HL-60/S4 treated with retinoic acid at 250 ng/mL for 4 days and 3 days (cell line): ENCODE measurements at regions not wholly inside any gene's neighbourhood (a gene's known extent, or its start where the extent isn't known, plus 50 kb on each side); places are given as distances from the start of the nearest gene placed in this dataset.

Experiments used
- in situ Hi-C: fragments of 300-500 bp; cut with MboI; formaldehyde crosslinking; loops from 2 replicates; pipeline ENCODE4 v1.7.0; 2022; ENCODE audit warnings: low sequenced_read_pairs

GRCh38 chr1:186620566-186621350 lies 59.5 kb downstream of the PTGS2 start:
- in situ Hi-C loops, result loop anchor here (25.0 kb wide), 1 partner anchor 367 kb away; no protein-coding TSS in a partner anchor

GRCh38 chr1:186618401-186619170 lies 61.6 kb downstream of the PTGS2 start:
- in situ Hi-C loops, result loop anchor here (25.0 kb wide), 1 partner anchor 369 kb away; no protein-coding TSS in a partner anchor

DNA sequence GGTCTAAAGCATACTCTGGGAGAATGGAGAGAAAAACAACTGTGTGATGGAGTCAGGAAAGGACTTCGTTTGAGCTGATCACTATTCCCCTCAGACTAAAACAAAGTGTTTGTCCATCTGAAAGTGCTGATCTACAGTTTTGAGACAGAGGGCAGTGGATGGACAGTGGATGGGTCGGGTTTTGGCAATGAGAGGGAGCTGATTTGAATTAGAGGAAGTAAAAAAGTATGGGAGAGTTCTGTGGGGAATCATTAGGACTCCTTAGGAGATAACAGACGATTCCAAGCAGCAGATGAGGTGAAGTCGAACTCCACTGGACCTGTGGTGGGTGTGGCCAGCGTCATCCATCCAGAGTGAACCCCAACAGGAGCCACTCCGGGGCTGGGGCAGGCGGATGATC lies 62.3 kb downstream of the PTGS2 start:
- in situ Hi-C loops, result loop anchor here (25.0 kb wide), 1 partner anchor 369 kb away; no protein-coding TSS in a partner anchor

DNA sequence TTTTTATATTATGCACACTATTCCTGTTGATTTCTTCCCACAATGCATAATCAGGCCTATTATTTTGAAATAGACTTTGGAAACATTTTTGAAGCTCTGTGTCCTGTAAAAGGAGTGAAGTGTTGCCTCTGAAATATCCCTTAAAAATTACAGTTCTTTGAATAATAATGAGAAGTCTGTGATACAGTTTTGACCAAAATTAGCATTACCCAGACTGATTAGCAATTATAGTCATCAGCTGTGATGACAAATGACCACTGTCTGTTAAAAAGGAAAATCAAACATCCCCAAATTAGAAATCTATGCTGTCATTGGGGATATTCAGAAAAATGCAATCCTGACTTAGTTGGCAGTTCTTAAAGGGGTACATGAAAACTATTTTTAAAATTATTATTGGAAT lies 63.7 kb downstream of the PTGS2 start:
- in situ Hi-C loops, result loop anchor here (25.0 kb wide), 1 partner anchor 371 kb away; no protein-coding TSS in a partner anchor

DNA sequence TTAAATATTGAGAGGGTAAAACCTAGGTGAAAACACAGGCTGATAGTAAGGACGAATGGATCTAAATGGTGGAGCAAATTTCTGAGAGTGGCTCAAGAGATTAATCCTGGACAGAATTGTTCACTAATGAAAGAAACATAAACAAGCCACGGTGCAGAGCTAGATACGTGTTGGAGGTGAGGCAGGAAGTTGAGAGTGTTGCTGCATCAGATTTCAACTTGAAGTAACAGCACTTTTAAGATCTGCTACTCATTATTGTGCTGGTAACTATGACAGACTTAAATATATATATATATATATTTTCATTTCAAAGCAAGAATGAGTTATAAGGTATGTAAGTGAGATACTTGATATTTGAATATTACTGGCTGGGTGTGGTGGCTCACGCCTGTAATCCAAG lies 64.9 kb downstream of the PTGS2 start:
- in situ Hi-C loops, result loop anchor here (25.0 kb wide), 1 partner anchor 372 kb away; no protein-coding TSS in a partner anchor

- in situ Hi-C loops, result loop anchor here (25.0 kb wide), 1 partner anchor 376 kb away; no protein-coding TSS in a partner anchor
Measured at GRCh38 chr1:186611156-186611555, 69.1 kb downstream of the PTGS2 start.

GRCh38 chr1:186609183-186609582 lies 71.0 kb downstream of the PTGS2 start:
- in situ Hi-C loops, result loop anchor here (25.0 kb wide), 1 partner anchor 378 kb away; no protein-coding TSS in a partner anchor

GRCh38 chr1:186605762-186606350 lies 74.4 kb downstream of the PTGS2 start:
- in situ Hi-C loops, result loop anchor here (25.0 kb wide), 1 partner anchor 381 kb away; no protein-coding TSS in a partner anchor

DNA sequence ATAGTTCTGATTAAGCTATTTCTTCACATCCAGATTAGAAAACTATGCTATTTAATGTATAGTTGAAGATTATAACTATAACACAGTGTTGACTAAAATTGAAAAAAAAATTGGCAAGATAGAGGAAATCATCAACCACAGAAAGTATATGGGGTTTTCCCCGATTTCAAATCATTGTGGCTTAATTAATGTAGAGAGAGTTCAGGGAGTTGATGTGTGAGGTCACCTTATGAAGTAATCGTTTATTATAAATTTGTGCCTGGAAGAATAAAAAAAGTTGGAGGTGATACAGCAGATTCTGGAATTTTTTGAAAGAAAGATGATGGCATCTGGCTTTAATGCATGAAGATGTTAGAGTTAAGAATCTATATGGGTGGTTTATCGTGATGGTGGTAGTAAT lies 84.3 kb downstream of the PTGS2 start:
- in situ Hi-C loops, result no loop called here

DNA sequence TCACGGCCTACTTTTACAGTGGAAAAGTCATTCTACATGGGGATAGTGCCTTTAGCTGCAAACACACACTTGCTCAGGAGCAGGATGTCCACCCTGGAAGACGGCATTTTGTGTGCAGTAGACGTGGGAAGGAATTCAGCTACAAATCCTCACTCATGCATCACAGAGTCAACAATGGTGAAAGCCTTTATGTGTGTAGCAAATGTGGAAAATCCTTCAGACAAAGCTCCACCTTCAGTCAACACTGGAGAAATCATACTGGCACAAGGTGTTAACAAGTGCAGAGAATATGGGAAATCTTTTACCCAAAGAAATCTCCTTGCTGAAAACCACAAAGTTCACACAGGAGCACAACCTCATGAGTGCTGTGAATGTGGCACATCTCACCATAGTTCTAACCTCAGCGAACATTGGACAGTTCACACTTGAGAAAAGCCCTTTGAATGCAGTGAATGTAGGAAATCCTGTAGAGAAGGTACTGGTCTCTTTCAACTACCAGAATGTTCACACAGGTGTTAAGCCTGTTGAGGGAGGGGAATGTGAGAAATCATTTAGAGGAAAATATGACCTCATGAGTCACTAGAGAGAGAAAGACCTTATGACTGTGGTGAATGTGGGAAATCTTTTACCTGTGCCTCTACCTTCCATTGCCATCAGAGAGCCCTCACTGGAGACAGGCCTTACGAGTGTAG lies 101.8 kb downstream of the PTGS2 start:
- in situ Hi-C loops, result no loop called here

DNA sequence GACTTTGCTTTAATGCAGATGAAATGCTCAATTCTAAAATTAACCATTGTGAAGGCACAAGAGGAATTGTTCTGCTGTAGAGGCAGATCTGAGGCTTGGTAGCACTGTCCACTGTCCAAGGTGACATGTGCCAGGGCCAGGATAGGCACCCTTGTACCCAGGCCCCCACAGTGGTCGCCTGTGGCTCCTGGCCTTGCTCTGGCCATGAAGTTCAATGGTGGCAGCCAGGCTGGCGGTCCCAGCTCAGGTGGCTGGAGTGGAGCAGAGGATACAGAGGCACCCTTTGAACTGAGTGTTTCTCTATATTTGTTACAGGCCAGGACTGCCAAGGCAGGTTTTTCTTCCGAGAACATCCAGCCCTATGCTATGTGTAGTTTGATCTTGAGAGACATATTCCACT lies 102.6 kb downstream of the PTGS2 start:
- in situ Hi-C loops, result no loop called here

DNA sequence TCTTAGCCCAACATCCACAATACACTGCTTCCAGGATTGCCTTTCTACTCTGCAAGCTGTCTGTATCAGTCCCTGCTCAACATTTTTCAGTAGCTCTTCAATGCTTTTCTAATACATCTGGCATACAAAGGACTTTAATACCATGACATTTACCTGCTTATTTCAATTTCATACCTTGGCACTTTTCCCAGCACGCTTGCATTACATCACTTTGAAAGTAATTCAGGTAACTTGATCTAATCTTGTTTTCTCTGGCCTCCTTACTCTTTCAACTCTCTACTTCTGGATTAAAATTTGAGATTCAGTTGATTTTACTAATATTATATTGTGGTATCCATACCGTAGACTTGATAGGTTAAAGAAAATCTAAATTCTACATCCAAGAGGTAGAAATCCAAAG lies 103.0 kb downstream of the PTGS2 start:
- in situ Hi-C loops, result no loop called here

DNA sequence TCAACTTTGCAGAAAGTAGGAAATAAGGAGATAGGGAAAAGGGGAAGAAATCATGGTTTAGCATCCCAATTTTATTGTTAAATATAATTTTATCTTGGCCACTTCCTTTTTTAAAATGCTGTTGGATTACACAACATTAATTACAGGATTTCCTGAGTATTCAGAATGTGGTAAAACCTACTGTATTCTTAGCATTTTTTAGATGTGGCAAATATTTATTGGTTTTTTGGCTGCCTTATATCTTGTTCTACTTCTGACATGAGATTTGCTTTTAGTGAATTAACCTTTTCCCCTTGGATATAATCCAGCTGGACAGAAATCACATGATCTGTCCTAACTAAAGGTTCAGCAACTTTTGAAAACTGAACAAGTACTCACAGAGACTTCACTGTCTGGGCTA lies 104.9 kb downstream of the PTGS2 start:
- in situ Hi-C loops, result no loop called here

DNA sequence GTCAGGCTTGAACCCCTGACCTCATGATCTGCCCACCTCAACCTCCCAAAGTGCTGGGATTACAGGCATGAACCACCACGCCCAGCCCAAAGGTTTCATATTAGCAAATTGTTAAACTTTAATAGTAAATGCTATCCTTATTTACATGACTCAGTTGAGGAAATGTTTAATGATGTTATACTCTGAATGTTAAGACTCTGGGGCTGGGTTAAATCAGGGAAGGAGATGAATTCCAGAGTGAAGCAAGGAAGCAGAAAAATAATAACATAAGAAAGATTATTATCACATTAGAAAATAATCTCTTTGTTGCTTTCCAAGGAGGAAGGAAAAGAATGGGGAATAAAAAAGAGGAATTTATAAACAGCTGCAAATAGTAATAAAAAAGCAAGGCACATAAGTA lies 105.3 kb downstream of the PTGS2 start:
- in situ Hi-C loops, result no loop called here

DNA sequence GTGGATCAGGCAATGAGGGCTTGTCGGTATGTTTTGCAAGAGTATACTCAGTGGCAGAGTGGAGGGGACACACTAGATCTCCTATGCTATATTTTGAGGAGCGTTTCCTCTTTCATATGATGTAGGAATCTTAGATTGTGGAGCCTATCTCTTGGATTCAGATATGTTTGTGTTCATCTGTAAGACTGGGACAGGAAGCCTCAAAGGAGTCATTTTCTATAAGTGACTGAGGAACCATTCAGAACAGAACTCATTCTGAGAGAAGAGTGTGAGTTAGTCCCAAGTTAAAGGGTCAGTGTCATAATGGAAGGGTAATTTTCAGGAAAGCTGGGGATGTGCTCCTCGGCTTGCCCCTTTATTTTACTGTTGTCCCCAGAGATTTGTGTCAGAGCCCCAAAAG lies 107.7 kb downstream of the PTGS2 start:
- in situ Hi-C loops, result no loop called here

- in situ Hi-C loops, result no loop called here
Measured at GRCh38 chr1:186571771-186572170, 108.5 kb downstream of the PTGS2 start.

- in situ Hi-C loops, result no loop called here
Measured at GRCh38 chr1:186569856-186570255, 108.9 kb upstream of the PDC start.

GRCh38 chr1:186568221-186568620 lies 107.3 kb upstream of the PDC start:
- in situ Hi-C loops, result no loop called here

GRCh38 chr1:186566140-186566855 lies 105.4 kb upstream of the PDC start:
- in situ Hi-C loops, result no loop called here

DNA sequence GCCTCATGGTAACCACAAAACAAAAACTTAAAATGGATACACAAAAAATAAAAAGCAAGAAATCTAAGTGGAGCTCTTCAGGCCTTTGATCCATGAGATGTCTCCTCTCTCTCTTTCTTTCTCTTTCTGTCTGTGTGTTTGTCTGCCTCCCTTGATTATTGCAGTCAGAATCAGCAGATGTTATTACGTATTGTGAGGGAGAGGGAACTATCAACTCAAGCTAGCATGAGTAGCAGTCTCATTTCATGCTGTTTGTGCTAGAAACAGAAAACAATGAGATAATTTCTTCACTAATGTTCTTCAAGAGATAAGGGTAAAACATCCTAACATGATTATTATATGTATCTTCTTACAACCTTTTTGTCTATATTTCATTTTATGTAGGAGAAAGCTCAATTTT lies 103.7 kb upstream of the PDC start:
- in situ Hi-C loops, result no loop called here
